ENCODE measurements at regions not wholly inside any gene's neighbourhood (a gene's known extent, or its start where the extent isn't known, plus 50 kb on each side); places are given as distances from the start of the nearest gene placed in this dataset.

DNA sequence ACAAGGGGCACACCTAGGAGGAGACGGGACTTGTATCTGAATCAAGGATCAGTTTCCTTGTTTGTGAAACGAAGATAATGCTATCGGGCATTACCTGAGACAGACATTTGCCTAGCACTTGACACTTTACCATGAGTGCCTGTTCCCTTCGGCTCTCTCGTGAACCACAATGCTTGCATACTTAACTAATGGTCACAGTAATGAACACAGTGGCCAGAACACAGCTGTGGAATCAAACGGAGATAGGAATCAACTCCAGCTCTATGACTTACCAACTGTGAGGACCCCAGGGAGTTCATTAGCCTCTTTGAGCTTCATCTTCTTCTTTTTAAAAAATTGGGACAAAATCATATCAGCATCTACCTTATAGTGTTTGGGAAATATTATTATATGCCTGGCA, 207.8 kb downstream of the DRD1 start:
- H3K9me3 ChIP-seq (ENCODE audit: severe bottlenecking) = no peaks in the 10 kb centered on the region
- no peak for DNase-seq
- H3K4me3 ChIP-seq (ENCODE audit: low read depth, low read length) = no peak overlapping the region
- H3K27me3 ChIP-seq (ENCODE audit: insufficient read depth, low read depth, severe bottlenecking) = peaks cover 83% of the 10 kb centered on the region
- H3K27ac ChIP-seq = no peak overlapping the region
- TF ChIP-seq, protein P1, sequence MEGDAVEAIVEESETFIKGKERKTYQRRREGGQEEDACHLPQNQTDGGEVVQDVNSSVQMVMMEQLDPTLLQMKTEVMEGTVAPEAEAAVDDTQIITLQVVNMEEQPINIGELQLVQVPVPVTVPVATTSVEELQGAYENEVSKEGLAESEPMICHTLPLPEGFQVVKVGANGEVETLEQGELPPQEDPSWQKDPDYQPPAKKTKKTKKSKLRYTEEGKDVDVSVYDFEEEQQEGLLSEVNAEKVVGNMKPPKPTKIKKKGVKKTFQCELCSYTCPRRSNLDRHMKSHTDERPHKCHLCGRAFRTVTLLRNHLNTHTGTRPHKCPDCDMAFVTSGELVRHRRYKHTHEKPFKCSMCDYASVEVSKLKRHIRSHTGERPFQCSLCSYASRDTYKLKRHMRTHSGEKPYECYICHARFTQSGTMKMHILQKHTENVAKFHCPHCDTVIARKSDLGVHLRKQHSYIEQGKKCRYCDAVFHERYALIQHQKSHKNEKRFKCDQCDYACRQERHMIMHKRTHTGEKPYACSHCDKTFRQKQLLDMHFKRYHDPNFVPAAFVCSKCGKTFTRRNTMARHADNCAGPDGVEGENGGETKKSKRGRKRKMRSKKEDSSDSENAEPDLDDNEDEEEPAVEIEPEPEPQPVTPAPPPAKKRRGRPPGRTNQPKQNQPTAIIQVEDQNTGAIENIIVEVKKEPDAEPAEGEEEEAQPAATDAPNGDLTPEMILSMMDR (IDR thresholded peaks at IDR 0.05; ENCODE audit: low read depth, low read length) = no peak
- H3K36me3 ChIP-seq = no peaks in the 10 kb centered on the region

GRCh38 chr5:175235251-175235960, 208.6 kb downstream of the DRD1 start:
- no peak for DNase-seq
- H3K27me3 ChIP-seq (ENCODE audit: insufficient read depth, low read depth, severe bottlenecking) = peaks cover 83% of the 10 kb centered on the region
- TF ChIP-seq, protein P1 (IDR thresholded peaks at IDR 0.05; ENCODE audit: low read depth, low read length) = no peak
- H3K36me3 ChIP-seq = no peaks in the 10 kb centered on the region
- H3K9me3 ChIP-seq (ENCODE audit: severe bottlenecking) = no peaks in the 10 kb centered on the region
- no peak overlapping the region for H3K27ac ChIP-seq
- H3K4me3 ChIP-seq (ENCODE audit: low read depth, low read length) = no peak overlapping the region

DNA sequence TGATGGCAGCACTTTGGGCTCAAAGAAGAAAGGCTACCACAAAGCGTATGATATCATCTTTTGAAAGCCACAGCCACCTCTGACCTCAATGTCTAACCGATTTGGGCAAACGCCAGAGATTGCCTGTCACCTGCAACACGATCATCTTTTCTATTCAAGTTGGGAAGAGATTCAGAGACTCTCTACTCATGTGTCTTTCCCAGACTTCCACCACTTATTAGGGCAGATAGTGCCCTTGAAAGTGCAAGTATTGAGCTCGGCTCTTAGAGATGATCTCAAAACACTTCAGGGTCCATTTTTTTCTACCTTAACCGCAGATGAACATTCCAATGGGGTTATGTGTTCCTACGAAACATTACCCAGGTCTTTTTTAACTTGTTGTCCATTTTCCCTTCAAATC, 213.7 kb downstream of the DRD1 start:
- Histone ChIP-seq H3K9me3 (ENCODE audit: severe bottlenecking) (no peaks in the 10 kb centered on the region), H3K27me3 (ENCODE audit: insufficient read depth, low read depth, severe bottlenecking) (peaks cover 59% of the 10 kb centered on the region), H3K36me3 (no peaks in the 10 kb centered on the region), H3K4me3 (ENCODE audit: low read depth, low read length) (no peak overlapping the region), H3K27ac (no peak overlapping the region)
- no peak for DNase-seq
- TF ChIP-seq, protein P1 (IDR thresholded peaks at IDR 0.05; ENCODE audit: low read depth, low read length) = no peak

GRCh38 chr5:175226506-175226905, 217.5 kb downstream of the DRD1 start:
- Histone ChIP-seq H3K4me3 (ENCODE audit: low read depth, low read length) (no peak overlapping the region), H3K36me3 (no peaks in the 10 kb centered on the region), H3K27me3 (ENCODE audit: insufficient read depth, low read depth, severe bottlenecking) (peaks cover 54% of the 10 kb centered on the region), H3K9me3 (ENCODE audit: severe bottlenecking) (no peaks in the 10 kb centered on the region), H3K27ac (no peak overlapping the region)
- TF ChIP-seq, protein P1 (IDR thresholded peaks at IDR 0.05; ENCODE audit: low read depth, low read length) = no peak
- no peak for DNase-seq

- Histone ChIP-seq H3K36me3 (no peaks in the 10 kb centered on the region), H3K27ac (no peak overlapping the region), H3K27me3 (ENCODE audit: insufficient read depth, low read depth, severe bottlenecking) (peaks cover 60% of the 10 kb centered on the region), H3K4me3 (ENCODE audit: low read depth, low read length) (no peak overlapping the region), H3K9me3 (ENCODE audit: severe bottlenecking) (no peaks in the 10 kb centered on the region)
- TF ChIP-seq, protein P1 (IDR thresholded peaks at IDR 0.05; ENCODE audit: low read depth, low read length) = no peak
- no peak for DNase-seq
These were observed 220.7 kb downstream of the DRD1 start for GRCh38 chr5:175223291-175223690.

DNA sequence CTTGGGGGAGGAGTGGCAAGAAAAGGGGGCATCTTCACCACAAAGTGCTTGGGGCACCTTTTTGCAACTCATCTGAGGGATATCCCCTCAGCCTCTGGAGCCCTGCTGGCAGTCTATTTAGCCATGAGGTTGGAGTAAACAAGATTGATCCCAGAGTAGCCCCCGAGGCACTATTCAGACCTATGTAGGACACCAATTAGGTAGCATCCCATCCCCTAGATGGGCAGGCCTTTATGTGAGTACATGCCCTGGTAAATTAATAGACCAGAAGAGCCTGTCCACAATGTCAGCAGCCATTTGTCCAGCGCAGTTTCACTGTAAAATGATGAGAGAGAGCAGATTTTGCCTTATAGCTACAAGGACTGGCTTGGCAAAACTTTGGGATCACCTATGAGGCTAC, 221.4 kb downstream of the DRD1 start:
- Histone ChIP-seq H3K27ac (no peak overlapping the region), H3K27me3 (ENCODE audit: insufficient read depth, low read depth, severe bottlenecking) (peaks cover 62% of the 10 kb centered on the region), H3K36me3 (no peaks in the 10 kb centered on the region), H3K4me3 (ENCODE audit: low read depth, low read length) (no peak overlapping the region), H3K9me3 (ENCODE audit: severe bottlenecking) (no peaks in the 10 kb centered on the region)
- DNase-seq = no peak
- TF ChIP-seq, protein P1 (IDR thresholded peaks at IDR 0.05; ENCODE audit: low read depth, low read length) = no peak
